CD4-positive, alpha-beta T cell (primary cell): ENCODE measurements at regions not wholly inside any gene's neighbourhood (a gene's known extent, or its start where the extent isn't known, plus 50 kb on each side); places are given as distances from the start of the nearest gene placed in this dataset.

Experiments
- ATAC-seq: fragments of 200-7000 bp; cut with Tn5 transposase; one replicate; pipeline ENCODE4 v1.10.0; 2022; ENCODE audit warnings: mild to moderate bottlenecking; ENCODE audit not compliant: poor library complexity
- CTCF ChIA-PET: fragments of 350-600 bp; sonication (Branson Sonifier 250); formaldehyde crosslinking; loops from one replicate; lab custom pipeline; 2021; ENCODE audit warnings: antibody characterized with exemption, inconsistent platforms; lab: Charles Lee
- POLR2A ChIA-PET: fragments of 350-600 bp; sonication (Branson Sonifier 250); formaldehyde crosslinking; loops from one replicate; lab custom pipeline; 2021; ENCODE audit warnings: antibody characterized with exemption, inconsistent platforms; lab: Charles Lee
- DNase-seq, 14 experiments: peaks; one replicate each; pipeline ENCODE4 v3.0.0-alpha.2; 2013 to 2020; ENCODE audit warnings: mixed read lengths in 2 of 14
- H3K27ac ChIP-seq, 2 donors: one replicate each; pipeline versions ENCODE4 v1.5.1 to v1.7.0; 2013; ENCODE audit warnings: low read length in 2 of 2, low read depth in 1 of 2, mild to moderate bottlenecking in 1 of 2
- H3K27me3 ChIP-seq, 2 experiments: 1 replicate in 1 of 2; 2 replicates in 1 of 2; pipeline versions ENCODE4 v1.6.1 to v1.7.0; 2013; ENCODE audit warnings: low read length in 2 of 2, control low read depth in 1 of 2, mild to moderate bottlenecking in 1 of 2, moderate library complexity in 1 of 2; ENCODE audit not compliant: insufficient read depth in 2 of 2, control insufficient read depth in 1 of 2
- H3K36me3 ChIP-seq: one replicate; pipeline ENCODE4 v1.6.1; 2013; ENCODE audit warnings: low read length, control low read depth; ENCODE audit not compliant: insufficient read depth
- H3K4me1 ChIP-seq: one replicate; pipeline ENCODE4 v1.6.1; 2013; ENCODE audit warnings: low read length, control low read depth; ENCODE audit not compliant: insufficient read depth
- H3K4me3 ChIP-seq: one replicate; pipeline ENCODE4 v1.5.1; 2013; ENCODE audit warnings: mild to moderate bottlenecking, low read length, moderate library complexity
- H3K9me3 ChIP-seq, 2 experiments: 1 replicate in 1 of 2; 2 replicates in 1 of 2; pipeline versions ENCODE4 v1.6.1 to v1.7.0; 2013; ENCODE audit warnings: low read length in 2 of 2, mild to moderate bottlenecking in 2 of 2, control low read depth in 1 of 2, moderate library complexity in 1 of 2; ENCODE audit not compliant: control insufficient read depth in 1 of 2, insufficient read depth in 1 of 2
- H3K27ac Mint-ChIP-seq: one replicate; pipeline ENCODE4 v1.8.0; 2020; ENCODE audit warnings: mixed read lengths
- H3K27me3 Mint-ChIP-seq: one replicate; pipeline ENCODE4 v1.8.0; 2021; ENCODE audit warnings: mixed read lengths
- H3K36me3 Mint-ChIP-seq: one replicate; pipeline ENCODE4 v1.8.0; 2021; ENCODE audit warnings: low read depth, mixed read lengths
- H3K4me1 Mint-ChIP-seq: one replicate; pipeline ENCODE4 v1.8.0; 2021; ENCODE audit warnings: low read depth, mixed read lengths
- H3K4me3 Mint-ChIP-seq: one replicate; pipeline ENCODE4 v1.8.0; 2020; ENCODE audit warnings: mild to moderate bottlenecking, mixed read lengths
- H3K9me3 Mint-ChIP-seq: one replicate; pipeline ENCODE4 v1.8.0; 2020; ENCODE audit warnings: mixed read lengths
- CTCF ChIP-seq: fragments of 200-600 bp; IDR thresholded peaks from one replicate; pipeline ENCODE4 v1.8.0; 2022; ENCODE audit warnings: antibody characterized with exemption, mild to moderate bottlenecking
- intact Hi-C, 2 experiments: fragments of 100-400 bp; cut with DNase I in 1 of 2; cut with micrococcal nuclease in 1 of 2; formaldehyde crosslinking; loops; one replicate each; pipeline versions ENCODE4 v1.15.1 to v1.9.0; 2023 to 2025; cut with DNase I, micrococcal nuclease

GRCh38 chr12:89962648-89963047 is 254.0 kb upstream of the ATP2B1 start:
- Mint-ChIP-seq H3K36me3 (no peaks in the 10 kb centered on the region), H3K27me3 (no peaks in the 10 kb centered on the region), H3K9me3 (no peaks in the 10 kb centered on the region), H3K4me3 (no peak overlapping the region), H3K4me1 (peaks cover 5% of the 10 kb centered on the region), H3K27ac (no peak overlapping the region)
- ATAC-seq (peak; percentile 44), DNase-seq (peak in 2 of 14 experiments; percentile 30 to 33)
- Histone ChIP-seq H3K27ac (no peak overlapping the region), H3K4me3 (no peak overlapping the region), H3K4me1 (no peaks in the 10 kb centered on the region), H3K36me3 (no peaks in the 10 kb centered on the region), H3K9me3 (no peaks in the 10 kb centered on the region), H3K27me3 (no peaks in the 10 kb centered on the region)
- CTCF ChIA-PET: no interaction called here
- POLR2A ChIA-PET: no interaction called here
- TF ChIP-seq CTCF: peak; percentile 22
- intact Hi-C loops: loop anchor here in 1 of 2 experiments (5.0 kb wide), 1 partner anchor 420 kb away; no protein-coding TSS in a partner anchor

DNA sequence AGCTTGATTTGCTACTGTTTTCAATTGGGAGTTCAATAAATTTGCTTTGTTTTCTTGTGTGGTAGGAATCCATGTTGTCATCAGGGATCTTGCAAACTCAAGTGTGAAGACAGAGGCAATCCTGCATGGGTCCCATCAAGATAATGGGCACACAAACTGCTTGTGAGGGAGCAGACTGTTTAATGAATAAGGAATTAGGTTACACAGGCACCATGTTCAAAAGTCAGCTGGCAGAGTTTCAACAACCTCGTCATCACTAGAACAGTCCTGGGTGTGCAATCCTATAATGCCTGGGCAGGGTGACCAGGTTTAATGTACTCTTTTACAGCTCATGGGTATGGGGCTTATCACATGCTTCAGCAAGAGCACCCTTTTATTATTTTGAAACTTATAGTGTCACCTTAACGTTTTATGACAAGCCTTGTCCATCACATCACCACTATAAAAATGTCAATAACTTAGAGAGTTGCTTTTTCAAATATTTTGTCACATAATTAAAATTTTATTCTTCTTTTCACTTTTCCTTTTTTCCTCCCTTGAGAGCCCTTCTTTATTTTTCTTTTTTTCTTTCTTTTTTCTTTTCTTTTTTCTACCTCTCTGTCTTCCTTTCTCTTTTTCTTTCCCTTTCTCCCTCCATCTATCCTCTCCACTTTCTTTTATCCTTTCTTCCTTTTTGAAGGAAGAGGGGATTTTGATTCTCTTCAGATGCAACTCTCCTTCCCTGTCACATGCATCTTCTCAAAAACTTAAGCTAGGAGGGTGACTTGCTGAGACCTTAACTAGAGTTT is 252.2 kb upstream of the ATP2B1 start:
- Histone ChIP-seq H3K27me3 (no peaks in the 10 kb centered on the region), H3K4me1 (no peaks in the 10 kb centered on the region), H3K36me3 (no peaks in the 10 kb centered on the region), H3K4me3 (no peak overlapping the region), H3K9me3 (no peaks in the 10 kb centered on the region), H3K27ac (no peak overlapping the region)
- no peaks in the 10 kb centered on the region for H3K36me3 Mint-ChIP-seq
- intact Hi-C loops: loop anchor here in 1 of 2 experiments (5.0 kb wide), 1 partner anchor 418 kb away; no protein-coding TSS in a partner anchor
- no peaks in the 10 kb centered on the region for H3K9me3 Mint-ChIP-seq
- DNase-seq: peak in 2 of 14 experiments; percentile 35 to 49
- ATAC-seq: no peak
- POLR2A ChIA-PET: interaction anchor here (0.9 kb wide), 1 partner anchor 251 kb away, joined by 3 read pairs; no protein-coding TSS in a partner anchor
- CTCF ChIA-PET: interaction anchor here (0.9 to 1.3 kb wide), 5 partner anchors 10 to 203 kb away, joined by 3 to 6 read pairs (median 4); no protein-coding TSS in a partner anchor
- H3K4me3 Mint-ChIP-seq: no peak overlapping the region
- H3K4me1 Mint-ChIP-seq: peaks cover 5% of the 10 kb centered on the region
- H3K27ac Mint-ChIP-seq: no peak overlapping the region
- no peak for TF ChIP-seq CTCF
- H3K27me3 Mint-ChIP-seq: no peaks in the 10 kb centered on the region

GRCh38 chr12:89960011-89960507 is 251.4 kb upstream of the ATP2B1 start:
- intact Hi-C loops: loop anchor here in 1 of 2 experiments (5.0 kb wide), 1 partner anchor 418 kb away; no protein-coding TSS in a partner anchor
- H3K27ac Mint-ChIP-seq: no peak overlapping the region
- POLR2A ChIA-PET: interaction anchor here (0.9 to 1.1 kb wide), 2 partner anchors 10 to 250 kb away, joined by 3 read pairs; no protein-coding TSS in a partner anchor
- Histone ChIP-seq H3K9me3 (no peaks in the 10 kb centered on the region), H3K27me3 (no peaks in the 10 kb centered on the region), H3K36me3 (no peaks in the 10 kb centered on the region), H3K27ac (no peak overlapping the region), H3K4me1 (no peaks in the 10 kb centered on the region), H3K4me3 (no peak overlapping the region)
- CTCF ChIA-PET: interaction anchor here (0.9 to 1.3 kb wide), 3 partner anchors 10 to 13 kb away, joined by 4 to 6 read pairs (median 4); no protein-coding TSS in a partner anchor
- no peaks in the 10 kb centered on the region for H3K27me3 Mint-ChIP-seq
- H3K4me3 Mint-ChIP-seq: no peak overlapping the region
- no peaks in the 10 kb centered on the region for H3K36me3 Mint-ChIP-seq
- peaks cover 5% of the 10 kb centered on the region for H3K4me1 Mint-ChIP-seq
- peak; percentile 41 for ATAC-seq
- TF ChIP-seq CTCF: no peak
- no peaks in the 10 kb centered on the region for H3K9me3 Mint-ChIP-seq
- DNase-seq: peak in 3 of 14 experiments; percentile 25 to 83 (median 72)
